ENCODE measurements at regions not wholly inside any gene's neighbourhood (a gene's known extent, or its start where the extent isn't known, plus 50 kb on each side); places are given as distances from the start of the nearest gene placed in this dataset.

GRCh38 chr2:240362826-240363745, 72.4 kb upstream of the GPC1 start:
- no peak for TF ChIP-seq EZH2 (IDR thresholded peaks at IDR 0.05; ENCODE audit: insufficient read depth, poor library complexity, severe bottlenecking)
- TF ChIP-seq EZH2phosphoT487 (IDR thresholded peaks at IDR 0.05; ENCODE audit: insufficient read depth, low read depth), result no peak

All from GM23248 (cell line).